ENCODE measurements at regions not wholly inside any gene's neighbourhood (a gene's known extent, or its start where the extent isn't known, plus 50 kb on each side); places are given as distances from the start of the nearest gene placed in this dataset.

DNA sequence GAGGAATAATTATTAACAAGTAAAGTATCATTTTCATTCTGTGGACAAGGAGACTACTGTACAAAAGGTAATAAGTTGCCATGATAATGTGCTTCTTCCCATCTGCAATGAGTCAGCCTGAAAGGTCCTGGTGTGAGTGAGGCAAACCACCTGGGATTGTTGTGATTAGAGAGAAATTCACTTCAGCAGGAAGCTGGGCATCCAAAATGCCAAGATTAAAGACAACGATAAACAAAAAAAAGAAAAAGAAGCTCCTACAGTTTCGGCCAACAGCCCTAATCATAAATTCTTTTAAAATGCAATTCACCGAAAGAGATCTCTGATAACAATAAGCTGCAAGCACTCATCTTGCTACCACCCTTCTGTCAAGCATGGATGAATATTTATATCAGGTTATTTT lies 507.8 kb downstream of the TUSC7 start:
- TF ChIP-seq, protein P1, sequence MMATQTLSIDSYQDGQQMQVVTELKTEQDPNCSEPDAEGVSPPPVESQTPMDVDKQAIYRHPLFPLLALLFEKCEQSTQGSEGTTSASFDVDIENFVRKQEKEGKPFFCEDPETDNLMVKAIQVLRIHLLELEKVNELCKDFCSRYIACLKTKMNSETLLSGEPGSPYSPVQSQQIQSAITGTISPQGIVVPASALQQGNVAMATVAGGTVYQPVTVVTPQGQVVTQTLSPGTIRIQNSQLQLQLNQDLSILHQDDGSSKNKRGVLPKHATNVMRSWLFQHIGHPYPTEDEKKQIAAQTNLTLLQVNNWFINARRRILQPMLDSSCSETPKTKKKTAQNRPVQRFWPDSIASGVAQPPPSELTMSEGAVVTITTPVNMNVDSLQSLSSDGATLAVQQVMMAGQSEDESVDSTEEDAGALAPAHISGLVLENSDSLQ (IDR thresholded peaks at IDR 0.05) = no peak
- TF ChIP-seq NFRKB (IDR thresholded peaks at IDR 0.05) (no peak), FOXM1 (IDR thresholded peaks at IDR 0.05; ENCODE audit: borderline replicate concordance) (no peak), SP1 (IDR thresholded peaks at IDR 0.05) (no peak), ARNT (IDR thresholded peaks at IDR 0.05) (no peak), LEF1 (IDR thresholded peaks at IDR 0.05; ENCODE audit: borderline replicate concordance) (no peak), FOXK2 (IDR thresholded peaks at IDR 0.05) (no peak), CTBP1 (IDR thresholded peaks at IDR 0.05; ENCODE audit: borderline replicate concordance) (no peak), ZNF384 (IDR thresholded peaks at IDR 0.05) (no peak)
